HCEC 1CT (cell line): ENCODE measurements at regions not wholly inside any gene's neighbourhood (a gene's known extent, or its start where the extent isn't known, plus 50 kb on each side); places are given as distances from the start of the nearest gene placed in this dataset.
"Not testable (repeated sequence)": the region's sequence is repeated elsewhere in the genome, so short reads cannot be mapped to it uniquely, and the experiment has no call there.

Source experiments
- DNase-seq: peaks from one replicate; pipeline ENCODE4 v3.0.0-alpha.2; 2017

- DNase-seq: no peak
Observed at GRCh38 chr6:168799067-168799466, 358.1 kb downstream of the SMOC2 start.

DNA sequence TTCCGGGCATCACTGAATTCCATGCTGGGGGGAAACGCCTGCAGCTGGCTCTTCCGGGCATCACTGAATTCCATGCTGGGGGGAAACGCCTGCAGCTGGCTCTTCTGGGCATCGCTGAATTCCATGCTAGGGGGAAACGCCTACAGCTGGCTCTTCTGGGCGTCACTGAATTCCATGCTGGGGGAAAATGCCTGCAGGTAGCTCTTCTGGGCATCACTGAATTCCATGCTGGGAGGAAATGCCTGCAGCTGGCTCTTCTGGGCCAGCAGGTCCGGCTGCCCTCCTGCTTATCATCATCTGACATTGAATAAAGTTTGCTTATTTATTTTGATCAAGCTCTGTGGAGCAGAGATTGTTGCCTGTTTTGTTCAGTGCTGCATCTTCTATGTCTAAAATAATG, 355.1 kb downstream of the SMOC2 start:
- no peak for DNase-seq

DNA sequence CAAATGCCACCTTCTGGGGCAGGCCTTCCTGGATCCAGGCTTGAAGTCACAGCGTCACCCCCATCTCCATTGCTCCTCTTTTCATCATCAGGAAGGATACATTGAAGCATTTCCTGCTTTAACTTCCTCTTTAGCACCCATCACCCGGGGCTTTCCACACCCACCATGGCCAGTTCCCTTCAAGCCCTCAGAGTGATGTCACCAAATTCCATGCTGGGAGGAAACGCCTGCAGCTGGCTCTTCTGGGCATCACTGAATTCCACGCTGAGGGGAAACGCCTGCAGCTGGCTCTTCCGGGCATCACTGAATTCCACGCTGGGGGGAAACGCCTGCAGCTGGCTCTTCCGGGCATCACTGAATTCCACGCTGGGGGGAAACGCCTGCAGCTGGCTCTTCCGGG, 354.6 kb downstream of the SMOC2 start:
- DNase-seq: not testable (repeated sequence)

DNA sequence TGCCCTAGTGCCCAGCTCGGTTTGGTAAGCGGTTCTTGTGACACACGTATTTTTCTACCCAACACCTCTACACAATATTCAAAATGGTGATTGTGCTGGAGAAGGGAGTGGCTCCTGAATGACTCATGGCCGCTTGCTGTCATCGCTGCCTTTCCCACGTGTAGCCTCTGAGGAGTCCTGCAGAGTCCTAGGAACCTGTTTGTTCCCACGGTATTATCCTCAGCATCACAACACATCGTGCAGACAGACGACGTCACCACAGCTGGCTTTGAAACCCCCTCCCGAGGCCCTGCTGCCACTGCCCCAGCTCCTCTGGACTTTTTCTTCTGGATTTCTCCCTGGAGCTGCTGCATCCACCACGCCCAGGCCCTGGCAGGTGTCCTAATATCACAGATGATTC, 353.5 kb downstream of the SMOC2 start:
- DNase-seq: no peak

DNA sequence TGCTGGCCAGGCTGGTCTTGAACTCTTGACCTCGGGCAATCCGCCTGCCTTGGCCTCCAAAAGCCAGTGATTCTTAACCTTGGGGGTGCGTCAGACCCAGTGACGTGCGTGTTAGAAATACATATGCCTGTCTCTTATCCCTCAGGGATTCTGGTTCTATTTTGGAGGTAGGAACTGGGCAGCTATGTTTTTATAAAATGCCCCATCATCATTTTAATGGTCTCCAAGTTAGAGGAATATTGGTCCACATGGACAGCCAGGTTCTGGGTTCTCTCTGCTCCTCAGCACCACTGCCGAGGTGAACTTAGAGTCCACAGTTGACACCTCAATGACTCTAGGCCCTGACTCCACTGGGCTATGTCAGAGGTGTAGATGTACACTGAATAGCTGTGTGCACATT, 352.7 kb downstream of the SMOC2 start:
- DNase-seq: no peak

- no peak for DNase-seq
Observed at GRCh38 chr6:168791917-168792316, 350.9 kb downstream of the SMOC2 start.

DNA sequence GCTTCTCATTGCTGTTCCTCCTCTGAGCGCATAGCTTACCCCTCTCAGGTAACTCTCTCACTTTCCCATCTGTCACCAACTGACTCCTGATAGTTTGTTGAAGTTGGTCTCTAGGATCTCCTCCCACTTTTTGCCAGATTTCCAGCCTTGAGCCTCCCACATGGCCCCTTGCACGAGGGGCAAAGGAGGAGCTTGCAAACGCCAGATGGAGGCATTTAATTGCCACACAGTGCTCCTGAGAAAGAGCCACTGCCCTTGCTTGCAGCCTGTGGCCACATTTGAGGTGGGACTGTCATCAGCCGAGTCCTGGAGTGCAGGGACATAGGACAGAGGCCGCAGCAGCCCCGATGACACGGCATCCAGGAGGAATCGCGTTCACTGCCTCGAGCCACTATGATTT, 348.7 kb downstream of the SMOC2 start:
- DNase-seq: no peak

DNA sequence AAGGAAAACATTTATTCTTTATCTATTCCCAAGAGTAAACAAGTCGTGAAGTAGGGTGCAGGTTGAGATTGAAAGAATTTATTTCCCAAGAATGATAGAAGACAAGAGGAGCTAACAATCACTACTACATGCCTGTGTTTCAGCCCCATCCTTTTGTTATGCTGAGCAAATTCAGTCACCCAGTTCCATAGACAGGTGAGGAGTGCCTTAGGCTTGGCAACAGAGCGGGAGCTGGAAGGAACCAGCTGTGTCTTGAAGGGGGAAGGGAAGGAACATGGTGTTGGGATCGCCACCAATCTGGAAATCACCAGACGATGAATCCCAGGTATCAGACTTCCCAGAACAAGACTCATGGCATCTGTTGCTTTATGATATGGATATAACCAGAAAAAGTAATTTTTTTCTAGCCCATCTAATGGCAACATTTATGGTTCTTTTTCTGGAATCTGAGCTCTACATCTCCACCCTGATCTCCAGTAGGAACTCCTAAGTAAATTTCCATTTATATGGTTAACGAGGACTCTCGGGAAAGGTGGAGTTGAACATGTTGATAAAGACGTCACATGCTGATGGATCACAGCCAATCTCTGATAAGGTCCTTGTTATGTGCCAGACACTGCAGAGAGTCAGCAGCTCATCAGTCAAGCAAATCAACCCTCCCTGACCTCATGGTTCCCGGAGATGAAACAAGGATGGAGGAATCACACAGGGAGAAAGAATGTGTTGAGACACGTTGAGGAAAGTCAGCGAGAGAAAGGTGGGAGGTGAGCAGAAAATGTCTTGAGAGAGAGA, 344.9 kb downstream of the SMOC2 start:
- no peak for DNase-seq

DNA sequence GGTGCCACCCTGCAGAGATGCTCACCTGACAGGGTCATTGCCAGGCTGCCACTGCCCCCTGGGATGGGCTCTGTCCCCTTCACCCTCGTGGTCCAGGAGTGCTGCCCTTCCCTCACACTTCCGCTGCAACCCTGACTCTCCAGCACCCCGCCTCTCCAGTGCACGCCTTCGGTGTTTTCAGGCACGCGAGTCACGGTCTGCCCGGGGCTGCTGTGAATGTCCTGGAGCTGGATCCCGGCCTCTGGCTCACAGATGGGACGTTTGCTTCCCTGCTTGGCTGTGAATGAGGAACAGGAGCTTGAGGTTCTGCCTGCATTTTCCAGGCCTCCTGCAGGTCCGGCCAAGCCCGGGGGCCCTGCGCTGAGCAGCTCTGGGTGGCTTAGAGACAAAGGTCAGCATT, 343.4 kb downstream of the SMOC2 start:
- no peak for DNase-seq

- DNase-seq: no peak
Observed at GRCh38 chr6:168783720-168784119, 342.7 kb downstream of the SMOC2 start.

GRCh38 chr6:168782187-168782751, 341.3 kb downstream of the SMOC2 start:
- no peak for DNase-seq

- DNase-seq: no peak
Observed at GRCh38 chr6:168778201-168778600, 337.2 kb downstream of the SMOC2 start.

DNA sequence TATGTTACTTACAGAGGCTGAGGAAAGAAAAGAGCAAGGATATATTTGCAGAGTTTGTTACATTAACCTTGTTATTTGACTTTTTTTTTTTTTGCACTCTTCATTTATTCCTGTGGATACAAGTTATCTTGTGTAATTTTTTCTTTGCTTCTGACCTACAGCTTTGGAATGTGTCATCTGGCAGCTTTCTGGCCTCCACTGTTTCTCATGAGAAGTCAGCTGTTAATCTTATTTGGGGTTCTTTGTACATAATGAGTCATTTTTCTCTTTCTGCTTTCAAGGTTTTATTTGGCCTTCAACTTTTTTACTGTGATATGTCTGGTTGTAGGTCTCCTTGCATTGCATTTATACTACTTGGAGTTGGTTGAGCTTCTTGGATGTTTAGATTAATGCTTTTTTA, 333.4 kb downstream of the SMOC2 start:
- DNase-seq: no peak

DNA sequence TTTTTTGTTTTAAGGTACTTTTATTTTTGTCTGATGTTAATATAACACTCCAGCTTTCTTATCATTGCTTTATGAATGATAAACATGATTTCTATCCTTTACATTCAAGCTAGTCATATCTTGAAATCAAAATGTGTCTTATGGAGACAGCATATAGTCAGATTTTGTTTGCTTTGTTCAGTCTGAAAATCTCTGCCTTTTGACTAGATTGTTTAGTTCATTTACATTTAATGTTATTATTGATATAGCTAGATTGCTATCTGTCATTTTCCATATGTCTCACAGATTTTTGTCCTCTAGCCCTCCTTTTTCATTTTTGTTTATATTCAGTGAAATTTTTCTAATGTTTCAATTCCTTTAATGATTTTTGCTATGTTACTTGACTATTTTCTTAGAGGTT, 332.8 kb downstream of the SMOC2 start:
- no peak for DNase-seq

DNA sequence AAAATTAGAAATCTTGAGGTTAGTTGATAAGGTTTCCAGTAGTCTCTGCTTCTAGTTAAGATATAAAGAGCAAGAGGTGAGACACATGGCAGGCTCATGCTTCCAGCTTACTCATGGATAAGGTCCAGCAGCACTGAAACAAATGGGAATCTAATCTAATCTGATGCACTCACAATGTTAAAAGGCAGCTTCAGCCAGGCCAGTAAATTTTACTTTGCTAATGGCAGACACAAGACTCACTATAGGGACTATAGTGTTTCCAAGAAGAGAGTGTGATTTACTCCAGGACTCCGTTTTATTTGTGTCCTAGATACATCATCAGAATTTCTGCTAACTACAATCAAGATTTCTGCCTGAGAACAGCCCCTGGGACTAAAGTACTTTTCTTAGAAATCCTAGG, 324.8 kb downstream of the SMOC2 start:
- DNase-seq: no peak

DNA sequence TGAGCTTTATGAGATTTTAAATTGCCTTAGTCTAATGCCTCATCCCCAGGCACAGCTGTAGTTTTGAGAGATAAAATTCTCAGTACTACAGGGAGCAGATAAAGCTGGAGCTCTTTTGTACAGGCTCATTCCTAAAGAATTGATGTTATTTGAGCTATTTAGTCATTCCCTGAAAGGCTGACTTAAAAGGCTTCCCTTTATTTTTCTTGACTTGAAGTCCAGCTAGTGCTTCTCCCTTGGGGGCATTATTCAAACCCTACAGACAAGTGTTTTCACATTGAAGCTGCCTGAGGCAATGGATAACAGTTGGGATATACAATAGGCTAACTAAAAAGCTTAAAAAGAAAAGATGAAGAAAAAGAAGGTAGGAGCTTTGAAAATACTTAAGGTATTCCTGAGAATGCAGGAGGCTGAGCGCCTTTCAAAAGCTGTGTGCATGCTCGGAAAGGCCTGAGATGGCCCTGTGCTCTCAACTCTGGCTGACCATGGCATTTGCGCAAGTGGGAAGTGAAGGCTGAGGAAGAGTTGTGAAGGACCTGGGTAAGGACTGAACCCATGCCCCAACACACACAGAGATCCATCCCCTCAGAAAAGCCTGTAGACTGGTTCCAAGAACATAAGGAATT, 315.1 kb downstream of the SMOC2 start:
- no peak for DNase-seq

DNA sequence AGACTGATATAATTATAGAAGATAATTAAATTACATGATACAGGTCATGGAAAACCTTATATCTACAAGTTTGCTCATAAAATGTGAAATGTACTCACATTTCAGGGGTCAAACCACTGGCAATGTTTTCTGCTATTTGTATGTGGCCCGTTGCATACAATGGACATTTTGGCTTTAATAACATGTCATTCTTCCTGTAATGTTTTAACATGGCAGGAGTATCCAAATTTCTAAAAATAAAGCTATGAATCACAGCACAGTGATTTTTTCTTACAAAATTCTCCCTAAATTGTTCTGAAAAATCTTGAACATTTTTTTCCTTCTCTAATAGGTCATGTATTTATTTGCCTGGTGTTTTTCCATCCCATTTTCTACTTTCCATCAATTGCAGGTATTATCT, 305.7 kb downstream of the SMOC2 start:
- DNase-seq: no peak

GRCh38 chr6:168746013-168746412, 305.0 kb downstream of the SMOC2 start:
- DNase-seq: no peak

DNA sequence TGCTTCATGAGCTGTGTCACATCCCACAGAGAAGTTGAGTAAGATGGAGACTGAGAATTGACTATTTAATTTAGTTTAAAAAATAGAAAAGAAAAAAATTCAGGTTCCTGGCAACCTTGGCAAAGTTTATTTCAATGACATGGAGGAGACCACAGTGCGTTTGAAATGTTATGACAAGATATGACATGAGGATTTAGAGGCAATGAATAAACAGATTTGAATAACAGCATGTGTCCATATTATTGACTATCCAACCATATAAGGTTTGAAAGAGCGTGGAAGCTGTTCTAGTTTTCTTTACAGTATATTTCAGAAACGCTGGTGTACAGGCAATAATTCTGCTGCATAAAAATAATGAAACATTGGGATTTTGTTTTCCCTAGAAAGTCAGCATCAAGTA, 303.9 kb downstream of the SMOC2 start:
- DNase-seq: no peak

DNA sequence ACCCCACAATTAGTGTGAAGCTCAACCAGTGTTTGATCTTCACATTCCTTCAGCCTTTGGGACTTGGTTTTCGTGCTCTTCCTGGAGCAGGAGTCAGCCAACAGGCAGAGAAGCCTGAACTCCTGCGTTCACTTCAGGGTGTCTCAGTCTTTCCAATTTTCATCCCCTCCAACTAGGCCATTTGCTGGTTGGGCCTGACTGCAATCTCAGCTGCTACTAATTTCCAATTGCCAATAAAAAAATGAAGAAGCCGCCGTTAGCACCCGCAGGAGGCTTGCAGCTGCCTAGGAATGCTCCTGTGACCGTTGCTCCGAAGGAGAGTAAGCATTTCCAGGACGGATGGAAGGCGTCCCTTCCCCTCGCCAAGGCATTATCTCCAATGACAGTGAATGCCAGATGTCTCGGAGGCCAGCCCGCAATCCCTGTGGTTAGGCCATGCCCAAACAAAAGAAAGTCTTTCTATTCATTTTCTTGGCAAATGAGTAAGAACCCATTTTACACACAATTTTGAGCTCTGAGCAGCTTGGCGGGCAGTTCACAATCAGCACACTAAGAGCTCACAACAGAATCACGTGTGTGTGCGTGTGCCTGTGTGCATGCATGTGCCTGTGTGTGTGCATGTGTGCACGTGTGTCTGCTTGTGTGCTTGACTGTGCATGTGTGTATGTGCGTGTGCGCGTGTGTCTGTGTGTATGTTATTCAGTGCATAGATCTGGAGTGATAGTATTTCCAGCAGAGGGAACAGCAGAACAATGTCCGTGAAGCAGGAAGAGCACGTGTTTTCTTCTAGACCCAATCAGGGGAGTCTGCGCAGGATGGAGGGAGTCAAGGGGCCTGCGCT, 301.2 kb downstream of the SMOC2 start:
- DNase-seq: no peak

DNA sequence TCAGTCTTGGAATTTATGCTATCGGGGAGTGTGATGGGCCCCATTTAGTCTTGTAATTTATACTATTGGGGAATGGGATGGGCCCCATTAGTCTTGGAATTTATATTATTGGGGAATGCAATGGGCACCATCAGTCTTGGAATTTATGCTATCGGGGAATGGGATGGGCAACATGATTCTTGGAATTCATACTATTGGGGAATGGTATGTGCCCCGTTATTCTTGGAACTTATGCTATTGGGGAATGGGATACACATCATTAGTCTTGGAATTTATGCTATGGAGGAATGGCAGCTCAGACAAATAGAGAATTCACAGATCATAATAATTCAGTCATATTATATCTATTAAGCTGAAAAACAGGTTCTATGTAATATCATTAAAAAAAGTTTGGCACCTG, 300.3 kb downstream of the SMOC2 start:
- no peak for DNase-seq

DNA sequence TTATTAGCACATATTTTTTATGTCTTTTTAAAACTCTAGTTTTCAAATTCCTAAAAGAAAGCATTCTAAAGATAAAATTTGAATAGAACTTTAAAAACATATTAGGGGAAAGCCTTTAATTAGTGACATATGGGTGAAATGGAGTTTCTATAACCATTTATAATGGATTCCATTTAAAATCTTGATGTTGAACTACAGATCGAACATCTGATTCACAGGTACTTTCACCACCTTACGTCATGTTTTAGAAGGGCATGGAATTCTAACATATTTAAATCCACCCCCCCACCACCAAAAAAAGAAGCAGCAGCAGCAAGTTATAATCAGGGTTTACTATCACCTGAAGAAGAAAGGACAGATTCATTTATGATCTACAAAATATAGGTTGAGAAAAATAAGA, 298.4 kb downstream of the SMOC2 start:
- no peak for DNase-seq

- no peak for DNase-seq
Observed at GRCh38 chr6:168737481-168737880, 296.5 kb downstream of the SMOC2 start.

- no peak for DNase-seq
Observed at GRCh38 chr6:168737014-168737413, 296.0 kb downstream of the SMOC2 start.
